GM21526 (cell line): ENCODE measurements at regions not wholly inside any gene's neighbourhood (a gene's known extent, or its start where the extent isn't known, plus 50 kb on each side); places are given as distances from the start of the nearest gene placed in this dataset.

Experiments used
- ATAC-seq: cut with Tn5 transposase; IDR thresholded peaks from one replicate; pipeline ENCODE4 v1.9.1; 2021; ENCODE audit warnings: moderate library complexity; ENCODE audit not compliant: unreplicated experiment, low FRiP score

GRCh38 chr18:56108478-56109367, 520.7 kb upstream of the TCF4 start:
- ATAC-seq, result no peak

GRCh38 chr18:56107821-56108477, 520.0 kb upstream of the TCF4 start:
- no peak for ATAC-seq

GRCh38 chr18:56100090-56100722, 512.2 kb upstream of the TCF4 start:
- ATAC-seq, result no peak

GRCh38 chr18:56097621-56098020, 509.6 kb upstream of the TCF4 start:
- no peak for ATAC-seq

- no peak for ATAC-seq
Measured at GRCh38 chr18:56096861-56097260, 508.9 kb upstream of the TCF4 start.

GRCh38 chr18:56089612-56090258, 501.7 kb upstream of the TCF4 start:
- ATAC-seq, result peak; percentile 89

GRCh38 chr18:56086786-56087185, 498.8 kb upstream of the TCF4 start:
- no peak for ATAC-seq

- no peak for ATAC-seq
Measured at GRCh38 chr18:56086176-56086575, 498.2 kb upstream of the TCF4 start.

- no peak for ATAC-seq
Measured at GRCh38 chr18:56085551-56085950, 497.6 kb upstream of the TCF4 start.

GRCh38 chr18:56083523-56084287, 495.7 kb upstream of the TCF4 start:
- ATAC-seq, result no peak

GRCh38 chr18:56083097-56083521, 495.1 kb upstream of the TCF4 start:
- ATAC-seq, result no peak

- ATAC-seq, result no peak
Measured at GRCh38 chr18:56076723-56077122, 488.7 kb upstream of the TCF4 start.

- ATAC-seq, result no peak
Measured at GRCh38 chr18:56068701-56069100, 480.7 kb upstream of the TCF4 start.

- no peak for ATAC-seq
Measured at GRCh38 chr18:56067969-56068671, 480.1 kb upstream of the TCF4 start.

- ATAC-seq, result no peak
Measured at GRCh38 chr18:56067214-56067894, 479.4 kb upstream of the TCF4 start.

- no peak for ATAC-seq
Measured at GRCh38 chr18:56066524-56067213, 478.7 kb upstream of the TCF4 start.

- no peak for ATAC-seq
Measured at GRCh38 chr18:56065086-56065485, 477.1 kb upstream of the TCF4 start.

GRCh38 chr18:56062931-56063330, 474.9 kb upstream of the TCF4 start:
- no peak for ATAC-seq
